C4-2B (cell line): ENCODE measurements at regions not wholly inside any gene's neighbourhood (a gene's known extent, or its start where the extent isn't known, plus 50 kb on each side); places are given as distances from the start of the nearest gene placed in this dataset.

ENCODE experiments used
- H3K27ac ChIP-seq: fragments of 450-650 bp; 2 replicates; pipeline ENCODE4 v1.5.1; 2017
- CTCF ChIP-seq: fragments of 450-650 bp; conservative IDR thresholded peaks from 2 replicates; pipeline ENCODE4 v1.5.1; 2017; ENCODE audit warnings: mild to moderate bottlenecking
- ZFX ChIP-seq: fragments of 450-650 bp; IDR thresholded peaks from 2 replicates; pipeline ENCODE4 v1.6.1; 2017

DNA sequence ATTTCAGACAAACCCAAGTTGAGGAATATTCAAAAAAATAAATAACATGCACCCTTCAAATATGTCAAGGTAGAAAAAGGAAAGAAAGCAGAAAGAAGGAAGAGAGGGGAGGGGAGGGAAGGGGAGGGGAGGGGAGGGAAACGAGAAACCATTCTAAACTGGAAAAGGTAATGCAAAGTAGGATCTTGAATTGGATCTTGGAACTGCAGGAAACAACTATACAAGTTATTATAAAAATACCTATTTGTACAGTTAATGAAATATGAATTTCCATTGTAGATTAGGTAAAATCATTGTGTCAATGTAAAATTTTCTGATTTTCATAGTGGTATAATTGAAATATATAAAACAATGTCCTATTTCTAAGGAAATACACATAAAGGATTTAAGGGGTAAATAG, 668.4 kb downstream of the FAT4 start:
- no peak overlapping the region for H3K27ac ChIP-seq
- no peak for TF ChIP-seq ZFX
- no peak for TF ChIP-seq CTCF

GRCh38 chr4:125985856-125986255, 671.1 kb downstream of the FAT4 start:
- TF ChIP-seq CTCF = no peak
- no peak for TF ChIP-seq ZFX
- H3K27ac ChIP-seq = no peak overlapping the region

- no peak overlapping the region for H3K27ac ChIP-seq
- TF ChIP-seq CTCF = no peak
- TF ChIP-seq ZFX = no peak
Measured at GRCh38 chr4:125986307-125986706, 671.6 kb downstream of the FAT4 start.

GRCh38 chr4:125988464-125988863, 673.7 kb downstream of the FAT4 start:
- TF ChIP-seq ZFX (no peak), CTCF (no peak)
- H3K27ac ChIP-seq = no peak overlapping the region

GRCh38 chr4:125991398-125991797, 676.6 kb downstream of the FAT4 start:
- H3K27ac ChIP-seq = no peak overlapping the region
- TF ChIP-seq ZFX = no peak
- no peak for TF ChIP-seq CTCF

DNA sequence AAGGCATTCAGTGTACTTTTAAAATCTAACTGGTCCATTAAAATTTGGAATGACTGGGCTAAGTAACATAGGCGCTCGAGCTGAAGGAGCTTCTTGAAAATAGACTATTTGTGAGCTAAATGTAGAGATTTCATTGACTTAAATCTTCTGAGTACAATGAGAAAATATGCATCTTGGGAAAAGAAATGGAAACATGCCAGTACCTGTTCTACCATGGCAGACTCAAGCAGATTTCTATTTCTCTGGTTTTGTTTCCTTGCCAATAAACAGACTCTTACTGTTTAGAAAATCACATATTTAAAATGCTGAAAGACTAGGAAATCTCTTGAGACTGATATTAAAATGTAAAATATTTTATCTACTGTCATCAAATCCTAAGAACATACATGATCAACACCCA, 678.1 kb downstream of the FAT4 start:
- no peak overlapping the region for H3K27ac ChIP-seq
- TF ChIP-seq ZFX (no peak), CTCF (no peak)

- TF ChIP-seq ZFX = no peak
- TF ChIP-seq CTCF = no peak
- H3K27ac ChIP-seq = no peak overlapping the region
Measured at GRCh38 chr4:125994024-125994423, 679.3 kb downstream of the FAT4 start.
